Calu3 (cell line): ENCODE measurements at regions not wholly inside any gene's neighbourhood (a gene's known extent, or its start where the extent isn't known, plus 50 kb on each side); places are given as distances from the start of the nearest gene placed in this dataset.

Source experiments
- BruUV-seq: library from RNA; stranded (reverse); fragments of 400-500 nt; replicated peaks from 2 replicates; lab custom pipeline; 2021; lab: Mats Ljungman, UMichigan
- CTCF ChIA-PET: fragments of 300-600 bp; sonication (Branson Sonifier 250); formaldehyde crosslinking; loops from one replicate; lab custom pipeline; 2022; ENCODE audit warnings: antibody characterized with exemption; lab: Charles Lee
- DNase-seq: peaks from one replicate; pipeline ENCODE4 v3.0.0; 2022
- H3K27ac Mint-ChIP-seq: one replicate; pipeline ENCODE4 v1.8.0; 2022; ENCODE audit warnings: mixed read lengths; ENCODE audit not compliant: unreplicated experiment
- H3K27me3 Mint-ChIP-seq: one replicate; pipeline ENCODE4 v1.8.0; 2022; ENCODE audit warnings: mixed read lengths; ENCODE audit not compliant: unreplicated experiment
- H3K36me3 Mint-ChIP-seq: one replicate; pipeline ENCODE4 v1.8.0; 2022; ENCODE audit warnings: mild to moderate bottlenecking, moderate library complexity, mixed read lengths; ENCODE audit not compliant: insufficient read depth, unreplicated experiment
- H3K4me1 Mint-ChIP-seq: one replicate; pipeline ENCODE4 v1.8.0; 2022; ENCODE audit warnings: mild to moderate bottlenecking, low read depth, mixed read lengths; ENCODE audit not compliant: unreplicated experiment
- H3K4me3 Mint-ChIP-seq: one replicate; pipeline ENCODE4 v1.8.0; 2022; ENCODE audit warnings: mild to moderate bottlenecking, low read depth, moderate library complexity, mixed read lengths; ENCODE audit not compliant: unreplicated experiment
- H3K9me3 Mint-ChIP-seq: one replicate; pipeline ENCODE4 v1.8.0; 2022; ENCODE audit warnings: low read depth, mixed read lengths; ENCODE audit not compliant: unreplicated experiment
- intact Hi-C: fragments of 100-400 bp; cut with micrococcal nuclease; formaldehyde crosslinking; loops from one replicate; pipeline ENCODE4 v1.10.0; 2022; ENCODE audit not compliant: unreplicated experiment
- TF ChIP-seq, protein P1 (sequence below): fragments of 200-600 bp; IDR thresholded peaks from one replicate; pipeline ENCODE4 v1.8.0; 2022; ENCODE audit warnings: antibody characterized with exemption; ENCODE audit not compliant: unreplicated experiment

DNA sequence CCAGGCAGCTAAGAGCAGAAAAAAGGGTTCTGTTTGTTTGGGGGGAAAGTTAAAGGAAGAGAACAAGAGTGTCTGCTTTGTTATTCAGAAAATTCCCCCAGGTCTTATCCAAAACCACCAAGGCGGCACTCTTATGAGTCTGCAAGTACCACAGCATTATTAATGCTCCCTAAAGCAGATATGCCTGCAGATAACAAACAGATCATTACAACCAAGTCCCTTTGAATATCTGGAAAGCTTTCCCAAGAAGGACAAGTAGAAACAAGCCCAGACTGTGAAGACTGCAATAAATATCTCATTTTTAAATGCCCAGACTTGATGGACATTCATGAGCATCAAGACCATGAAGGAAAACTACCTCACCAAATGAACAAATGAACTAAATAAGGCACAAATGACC, 278.6 kb upstream of the TMEFF2 start:
- peaks cover 11% of the 10 kb centered on the region for H3K9me3 Mint-ChIP-seq
- H3K27me3 Mint-ChIP-seq, result no peaks in the 10 kb centered on the region
- no peak overlapping the region for H3K27ac Mint-ChIP-seq
- no peak overlapping the region for H3K4me3 Mint-ChIP-seq
- CTCF ChIA-PET, result no interaction called here
- intact Hi-C loops, result no loop called here
- no peaks in the 10 kb centered on the region for H3K36me3 Mint-ChIP-seq
- BruUV-seq, result no TSS peak
- TF ChIP-seq, protein P1, sequence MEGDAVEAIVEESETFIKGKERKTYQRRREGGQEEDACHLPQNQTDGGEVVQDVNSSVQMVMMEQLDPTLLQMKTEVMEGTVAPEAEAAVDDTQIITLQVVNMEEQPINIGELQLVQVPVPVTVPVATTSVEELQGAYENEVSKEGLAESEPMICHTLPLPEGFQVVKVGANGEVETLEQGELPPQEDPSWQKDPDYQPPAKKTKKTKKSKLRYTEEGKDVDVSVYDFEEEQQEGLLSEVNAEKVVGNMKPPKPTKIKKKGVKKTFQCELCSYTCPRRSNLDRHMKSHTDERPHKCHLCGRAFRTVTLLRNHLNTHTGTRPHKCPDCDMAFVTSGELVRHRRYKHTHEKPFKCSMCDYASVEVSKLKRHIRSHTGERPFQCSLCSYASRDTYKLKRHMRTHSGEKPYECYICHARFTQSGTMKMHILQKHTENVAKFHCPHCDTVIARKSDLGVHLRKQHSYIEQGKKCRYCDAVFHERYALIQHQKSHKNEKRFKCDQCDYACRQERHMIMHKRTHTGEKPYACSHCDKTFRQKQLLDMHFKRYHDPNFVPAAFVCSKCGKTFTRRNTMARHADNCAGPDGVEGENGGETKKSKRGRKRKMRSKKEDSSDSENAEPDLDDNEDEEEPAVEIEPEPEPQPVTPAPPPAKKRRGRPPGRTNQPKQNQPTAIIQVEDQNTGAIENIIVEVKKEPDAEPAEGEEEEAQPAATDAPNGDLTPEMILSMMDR, result no peak
- no peak for DNase-seq
- H3K4me1 Mint-ChIP-seq, result peaks cover 10% of the 10 kb centered on the region

DNA sequence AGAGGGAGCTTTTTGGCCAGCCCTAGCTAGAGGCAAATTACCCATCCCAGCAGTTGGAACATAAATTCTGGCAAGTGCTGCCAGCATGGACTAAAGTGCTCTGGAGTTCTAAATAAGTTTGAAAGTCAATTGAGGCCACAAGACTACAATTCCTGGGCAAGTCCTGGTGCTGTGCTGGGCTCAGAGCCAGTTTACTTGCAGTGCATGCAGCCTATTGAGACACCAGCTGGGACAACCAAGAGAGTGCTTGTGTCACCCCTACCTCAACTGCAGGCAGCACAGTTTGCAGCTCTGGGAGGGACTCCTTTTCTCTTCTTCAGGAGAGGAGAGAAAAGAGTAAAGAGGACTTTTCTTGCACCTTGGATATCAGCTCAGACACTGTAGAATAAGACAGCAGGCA, 277.2 kb upstream of the TMEFF2 start:
- no peak for DNase-seq
- intact Hi-C loops, result no loop called here
- Mint-ChIP-seq H3K36me3 (no peaks in the 10 kb centered on the region), H3K9me3 (peaks cover 11% of the 10 kb centered on the region), H3K4me1 (peaks cover 16% of the 10 kb centered on the region), H3K27me3 (no peaks in the 10 kb centered on the region), H3K4me3 (no peak overlapping the region), H3K27ac (no peak overlapping the region)
- no TSS peak for BruUV-seq
- TF ChIP-seq, protein P1, result no peak
- CTCF ChIA-PET, result no interaction called here

DNA sequence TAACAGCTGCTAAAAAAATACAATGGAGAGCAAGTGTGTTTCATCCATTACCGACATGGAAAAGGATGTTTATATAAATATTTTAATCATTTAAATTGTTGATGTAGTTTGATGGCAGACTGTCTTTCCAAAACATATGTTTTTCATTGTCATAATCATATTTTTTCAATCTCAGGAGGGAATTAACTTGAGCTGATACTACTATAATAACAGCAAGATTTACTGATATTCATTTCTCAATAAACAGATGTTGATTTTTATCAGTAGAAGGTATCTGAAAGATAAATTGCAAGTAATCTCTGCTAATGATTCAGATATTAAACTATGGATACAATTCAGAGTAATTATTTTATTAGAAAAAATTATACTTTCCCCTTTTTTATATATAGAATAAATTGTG, 274.9 kb upstream of the TMEFF2 start:
- Mint-ChIP-seq H3K4me1 (peaks cover 16% of the 10 kb centered on the region), H3K36me3 (no peaks in the 10 kb centered on the region), H3K27ac (no peak overlapping the region), H3K4me3 (no peak overlapping the region), H3K27me3 (no peaks in the 10 kb centered on the region), H3K9me3 (peaks cover 5% of the 10 kb centered on the region)
- DNase-seq, result no peak
- no TSS peak for BruUV-seq
- TF ChIP-seq, protein P1, result no peak
- CTCF ChIA-PET, result no interaction called here
- intact Hi-C loops, result no loop called here

DNA sequence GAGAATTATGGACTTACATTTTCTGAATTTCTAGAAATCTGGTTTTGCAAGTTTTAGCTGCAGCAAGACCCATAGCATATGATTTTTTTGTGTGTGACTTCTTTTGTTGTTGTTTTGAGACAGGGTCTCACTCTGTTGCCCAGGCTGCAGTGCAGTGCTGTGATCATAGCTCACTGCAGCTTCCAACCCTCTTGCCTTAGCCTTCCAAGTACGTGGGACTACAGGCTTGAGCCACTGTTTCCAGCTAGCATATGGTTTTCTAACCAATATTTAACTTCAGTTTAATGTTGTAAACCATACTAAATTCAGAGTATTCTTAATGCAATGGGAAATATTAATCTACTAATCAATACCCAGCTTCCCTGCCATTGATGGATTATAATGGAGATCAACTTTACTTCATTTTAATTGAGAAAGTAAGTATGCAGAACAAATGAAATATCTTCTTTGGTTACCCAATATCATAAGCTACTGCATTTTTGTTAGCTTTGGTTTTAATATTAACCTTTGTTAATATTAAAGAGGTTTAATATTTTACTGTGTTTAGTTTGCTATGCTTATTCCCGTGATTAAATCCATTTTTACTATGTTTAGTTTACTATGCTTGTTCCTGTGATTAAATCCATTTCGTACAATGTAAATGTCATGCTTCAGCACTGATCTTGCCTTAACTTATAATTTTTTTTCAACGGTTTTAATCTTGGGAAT, 273.4 kb upstream of the TMEFF2 start:
- Mint-ChIP-seq H3K4me1 (peaks cover 16% of the 10 kb centered on the region), H3K9me3 (no peaks in the 10 kb centered on the region), H3K36me3 (no peaks in the 10 kb centered on the region), H3K27me3 (no peaks in the 10 kb centered on the region), H3K27ac (no peak overlapping the region), H3K4me3 (no peak overlapping the region)
- no peak for DNase-seq
- no TSS peak for BruUV-seq
- TF ChIP-seq, protein P1, result no peak
- intact Hi-C loops, result no loop called here
- CTCF ChIA-PET, result interaction anchor here (0.8 kb wide), 1 partner anchor 13 kb away, joined by 3 read pairs; no protein-coding TSS in a partner anchor
